ENCODE measurements at regions not wholly inside any gene's neighbourhood (a gene's known extent, or its start where the extent isn't known, plus 50 kb on each side); places are given as distances from the start of the nearest gene placed in this dataset.

GRCh38 chr13:99055735-99056134 is 77.9 kb upstream of the DOCK9 start:
- no peak for DNase-seq

GRCh38 chr13:99056381-99057014 is 78.6 kb upstream of the DOCK9 start:
- DNase-seq = no peak

- DNase-seq = no peak
Observed at GRCh38 chr13:99057310-99057975, 79.6 kb upstream of the DOCK9 start.

- no peak for DNase-seq
Observed at GRCh38 chr13:99058527-99059495, 80.9 kb upstream of the DOCK9 start.

- no peak for DNase-seq
Observed at GRCh38 chr13:99059498-99060075, 81.7 kb upstream of the DOCK9 start.

- no peak for DNase-seq
Observed at GRCh38 chr13:99061411-99061810, 83.5 kb upstream of the DOCK9 start.

- peak; percentile 54 for DNase-seq
Observed at GRCh38 chr13:99062593-99062992, 84.7 kb upstream of the DOCK9 start.

- DNase-seq = no peak
Observed at GRCh38 chr13:99063178-99063577, 85.3 kb upstream of the DOCK9 start.

- DNase-seq = no peak
Observed at GRCh38 chr13:99063952-99064351, 86.1 kb upstream of the DOCK9 start.

GRCh38 chr13:99064624-99065234 is 86.9 kb upstream of the DOCK9 start:
- DNase-seq = no peak

- no peak for DNase-seq
Observed at GRCh38 chr13:99065235-99066015, 87.6 kb upstream of the DOCK9 start.

GRCh38 chr13:99066219-99066618 is 88.4 kb upstream of the DOCK9 start:
- DNase-seq = no peak

GRCh38 chr13:99067159-99067985 is 89.5 kb upstream of the DOCK9 start:
- no peak for DNase-seq

- DNase-seq = no peak
Observed at GRCh38 chr13:99071211-99071610, 93.3 kb upstream of the DOCK9 start.

GRCh38 chr13:99071666-99072065 is 93.8 kb upstream of the DOCK9 start:
- DNase-seq = no peak

- no peak for DNase-seq
Observed at GRCh38 chr13:99072356-99072755, 94.5 kb upstream of the DOCK9 start.

GRCh38 chr13:99072941-99073340 is 95.1 kb upstream of the DOCK9 start:
- DNase-seq = no peak

GRCh38 chr13:99074693-99075092 is 96.8 kb upstream of the DOCK9 start:
- DNase-seq = no peak

GRCh38 chr13:99075268-99076191 is 97.7 kb upstream of the DOCK9 start:
- no peak for DNase-seq

All from DMS153 (cell line).